ENCODE measurements at regions not wholly inside any gene's neighbourhood (a gene's known extent, or its start where the extent isn't known, plus 50 kb on each side); places are given as distances from the start of the nearest gene placed in this dataset.

GRCh38 chr10:34866848-34867247 lies 51.8 kb upstream of the PARD3 start:
- DNase-seq: no peak

Data from hippocampal formation (tissue), 2 donors.